ENCODE measurements at regions not wholly inside any gene's neighbourhood (a gene's known extent, or its start where the extent isn't known, plus 50 kb on each side); places are given as distances from the start of the nearest gene placed in this dataset.

DNA sequence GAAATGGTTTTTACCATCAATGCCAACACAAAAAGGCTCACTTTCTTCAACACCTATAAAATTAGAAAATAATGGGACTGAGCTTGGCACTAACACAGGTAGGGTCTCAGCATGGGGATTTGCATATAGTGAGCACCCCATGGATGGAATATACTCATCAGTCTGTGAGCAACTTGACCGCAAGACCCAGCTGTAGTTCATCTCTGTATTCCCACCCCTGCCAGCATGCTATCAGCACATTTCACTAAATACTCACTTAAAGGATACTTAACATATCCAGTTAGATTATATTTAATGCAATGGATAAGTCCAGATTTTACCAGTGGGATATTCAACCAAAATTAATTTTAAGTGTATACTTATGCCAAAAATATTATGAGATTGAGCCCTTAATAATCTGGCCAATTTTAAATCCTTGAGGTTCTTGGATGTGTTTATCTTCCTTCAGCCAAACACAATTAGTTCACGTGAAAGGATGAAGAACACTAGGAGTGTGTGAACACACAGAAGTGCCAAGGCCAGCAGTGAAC is 66.7 kb downstream of the C16orf95 start:
- TF ChIP-seq, protein P1, sequence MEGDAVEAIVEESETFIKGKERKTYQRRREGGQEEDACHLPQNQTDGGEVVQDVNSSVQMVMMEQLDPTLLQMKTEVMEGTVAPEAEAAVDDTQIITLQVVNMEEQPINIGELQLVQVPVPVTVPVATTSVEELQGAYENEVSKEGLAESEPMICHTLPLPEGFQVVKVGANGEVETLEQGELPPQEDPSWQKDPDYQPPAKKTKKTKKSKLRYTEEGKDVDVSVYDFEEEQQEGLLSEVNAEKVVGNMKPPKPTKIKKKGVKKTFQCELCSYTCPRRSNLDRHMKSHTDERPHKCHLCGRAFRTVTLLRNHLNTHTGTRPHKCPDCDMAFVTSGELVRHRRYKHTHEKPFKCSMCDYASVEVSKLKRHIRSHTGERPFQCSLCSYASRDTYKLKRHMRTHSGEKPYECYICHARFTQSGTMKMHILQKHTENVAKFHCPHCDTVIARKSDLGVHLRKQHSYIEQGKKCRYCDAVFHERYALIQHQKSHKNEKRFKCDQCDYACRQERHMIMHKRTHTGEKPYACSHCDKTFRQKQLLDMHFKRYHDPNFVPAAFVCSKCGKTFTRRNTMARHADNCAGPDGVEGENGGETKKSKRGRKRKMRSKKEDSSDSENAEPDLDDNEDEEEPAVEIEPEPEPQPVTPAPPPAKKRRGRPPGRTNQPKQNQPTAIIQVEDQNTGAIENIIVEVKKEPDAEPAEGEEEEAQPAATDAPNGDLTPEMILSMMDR (IDR thresholded peaks at IDR 0.05), result no peak
- no peak for TF ChIP-seq ZFX (IDR thresholded peaks at IDR 0.05; ENCODE audit: borderline replicate concordance)
- H3K27ac ChIP-seq, result no peak overlapping the region

DNA sequence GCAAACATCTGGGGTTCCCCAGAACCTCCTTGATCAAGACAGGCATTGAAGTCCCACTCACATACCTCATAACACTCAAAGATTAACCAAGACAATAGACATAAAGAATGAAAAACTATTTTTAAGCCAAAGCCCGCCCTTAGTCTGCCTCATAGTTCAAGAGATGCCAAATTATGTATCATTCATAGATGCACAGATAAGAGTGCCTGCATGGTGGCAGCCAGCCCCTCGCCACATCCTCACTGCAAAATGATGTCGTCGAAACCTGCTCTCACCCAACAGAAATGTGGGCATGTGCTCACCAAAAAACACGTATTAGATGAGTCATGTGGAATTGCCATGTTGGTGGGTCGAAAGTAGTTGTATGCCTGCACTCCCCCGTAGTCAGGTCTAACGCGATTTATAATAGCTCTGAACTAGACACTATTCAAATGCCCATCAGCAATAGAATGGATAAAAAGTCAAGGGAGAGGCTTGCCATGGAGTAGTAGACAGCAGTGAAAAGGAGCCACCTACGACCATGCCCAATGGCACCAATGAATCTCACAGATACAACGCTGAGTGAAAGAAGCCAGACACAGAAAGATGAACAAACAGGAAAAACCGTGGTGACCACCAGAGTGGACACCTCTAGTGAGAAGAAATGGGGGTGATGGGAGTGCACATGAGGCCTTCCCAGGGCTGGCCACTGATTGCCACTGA is 64.8 kb downstream of the C16orf95 start:
- H3K27ac ChIP-seq, result no peak overlapping the region
- TF ChIP-seq ZFX (IDR thresholded peaks at IDR 0.05; ENCODE audit: borderline replicate concordance), result no peak
- TF ChIP-seq, protein P1 (IDR thresholded peaks at IDR 0.05), result no peak

All from 22Rv1 (cell line).